ENCODE measurements at regions not wholly inside any gene's neighbourhood (a gene's known extent, or its start where the extent isn't known, plus 50 kb on each side); places are given as distances from the start of the nearest gene placed in this dataset.

DNA sequence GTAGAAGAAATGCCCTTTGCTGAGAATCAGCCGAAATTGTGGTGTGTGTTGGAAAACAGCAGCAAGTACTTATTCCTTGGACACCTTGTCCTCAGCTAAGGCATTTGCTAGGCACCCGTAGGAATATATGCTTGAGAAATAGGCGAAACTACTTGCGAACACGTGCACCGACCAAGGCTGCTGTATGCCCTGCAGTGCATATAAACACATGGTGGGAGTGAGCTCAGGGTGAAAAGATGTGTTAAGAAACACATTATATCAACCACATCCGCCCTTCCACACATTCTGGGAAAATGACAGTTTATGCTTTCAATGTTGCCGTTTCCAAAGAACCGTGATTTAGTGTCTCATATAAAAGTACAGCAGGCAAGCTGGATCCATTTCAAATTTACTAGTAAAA, 199.2 kb downstream of the JCAD start:
- Histone ChIP-seq H3K9me3 (no peaks in the 10 kb centered on the region), H3K27ac (peak overlapping the region; percentile 64 to 66), H3K4me1 (peaks cover 0 to 53% (median 18%) of the 10 kb centered on the region in 4 donors), H3K27me3 (no peaks in the 10 kb centered on the region), H3K36me3 (no peaks in the 10 kb centered on the region), H3K4me3 (no peak overlapping the region)
- no peak for DNase-seq
- intact Hi-C loops (cut with DNase I; ENCODE audit: low total_unique reads), result no loop called here
- TF ChIP-seq, protein P1, sequence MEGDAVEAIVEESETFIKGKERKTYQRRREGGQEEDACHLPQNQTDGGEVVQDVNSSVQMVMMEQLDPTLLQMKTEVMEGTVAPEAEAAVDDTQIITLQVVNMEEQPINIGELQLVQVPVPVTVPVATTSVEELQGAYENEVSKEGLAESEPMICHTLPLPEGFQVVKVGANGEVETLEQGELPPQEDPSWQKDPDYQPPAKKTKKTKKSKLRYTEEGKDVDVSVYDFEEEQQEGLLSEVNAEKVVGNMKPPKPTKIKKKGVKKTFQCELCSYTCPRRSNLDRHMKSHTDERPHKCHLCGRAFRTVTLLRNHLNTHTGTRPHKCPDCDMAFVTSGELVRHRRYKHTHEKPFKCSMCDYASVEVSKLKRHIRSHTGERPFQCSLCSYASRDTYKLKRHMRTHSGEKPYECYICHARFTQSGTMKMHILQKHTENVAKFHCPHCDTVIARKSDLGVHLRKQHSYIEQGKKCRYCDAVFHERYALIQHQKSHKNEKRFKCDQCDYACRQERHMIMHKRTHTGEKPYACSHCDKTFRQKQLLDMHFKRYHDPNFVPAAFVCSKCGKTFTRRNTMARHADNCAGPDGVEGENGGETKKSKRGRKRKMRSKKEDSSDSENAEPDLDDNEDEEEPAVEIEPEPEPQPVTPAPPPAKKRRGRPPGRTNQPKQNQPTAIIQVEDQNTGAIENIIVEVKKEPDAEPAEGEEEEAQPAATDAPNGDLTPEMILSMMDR (IDR thresholded peaks at IDR 0.05), result no peak

GRCh38 chr10:29859521-29860130, 199.8 kb downstream of the JCAD start:
- H3K9me3 ChIP-seq, result no peaks in the 10 kb centered on the region
- no peaks in the 10 kb centered on the region for H3K27me3 ChIP-seq
- no peak overlapping the region for H3K4me3 ChIP-seq
- no peak for DNase-seq
- H3K27ac ChIP-seq, result peak overlapping the region; percentile 64 to 66
- no peaks in the 10 kb centered on the region for H3K36me3 ChIP-seq
- TF ChIP-seq, protein P1 (IDR thresholded peaks at IDR 0.05), result no peak
- intact Hi-C loops (cut with DNase I; ENCODE audit: low total_unique reads), result loop anchor here (10.0 kb wide), 2 partner anchors 125 to 225 kb away; partner anchors contain the start of gene SVIL
- peaks cover 0 to 53% (median 18%) of the 10 kb centered on the region in 4 donors for H3K4me1 ChIP-seq

DNA sequence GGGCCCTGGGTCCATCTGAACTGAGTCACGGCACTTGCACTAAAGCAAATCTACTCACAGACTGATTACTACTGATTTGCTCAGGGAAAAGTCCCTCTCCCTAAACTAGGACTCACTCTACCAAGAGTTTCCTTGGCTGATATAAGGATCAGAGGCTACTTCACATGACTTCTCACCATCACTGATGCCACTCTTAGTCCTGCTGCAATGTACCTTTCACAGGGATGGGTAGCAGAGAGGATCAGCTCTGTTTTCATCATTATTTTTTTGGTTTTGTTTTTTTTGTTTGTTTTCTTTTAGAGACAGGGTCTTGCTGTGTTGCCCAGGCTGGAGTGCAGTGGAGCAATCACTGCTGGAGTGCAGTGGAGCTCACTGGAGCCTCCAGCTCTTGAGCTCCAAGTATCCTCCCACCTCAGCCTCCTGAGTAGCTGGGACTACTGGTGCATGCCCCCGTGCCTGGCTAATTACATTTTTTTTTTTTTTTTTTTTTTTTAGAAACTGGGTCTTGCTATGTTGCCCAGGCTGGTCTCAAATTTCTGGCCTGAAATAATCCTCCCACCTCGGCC, 200.6 kb downstream of the JCAD start:
- H3K27ac ChIP-seq, result peak overlapping the region; percentile 64 to 66
- no peak for DNase-seq
- TF ChIP-seq, protein P1 (IDR thresholded peaks at IDR 0.05), result peak in 1 of 2 experiments; percentile 1
- H3K4me1 ChIP-seq, result peaks cover 0 to 53% (median 18%) of the 10 kb centered on the region in 4 donors
- no peaks in the 10 kb centered on the region for H3K27me3 ChIP-seq
- no peaks in the 10 kb centered on the region for H3K36me3 ChIP-seq
- no peaks in the 10 kb centered on the region for H3K9me3 ChIP-seq
- no peak overlapping the region for H3K4me3 ChIP-seq
- intact Hi-C loops (cut with DNase I; ENCODE audit: low total_unique reads), result loop anchor here (10.0 kb wide), 2 partner anchors 124 to 224 kb away; partner anchors contain the start of gene SVIL

DNA sequence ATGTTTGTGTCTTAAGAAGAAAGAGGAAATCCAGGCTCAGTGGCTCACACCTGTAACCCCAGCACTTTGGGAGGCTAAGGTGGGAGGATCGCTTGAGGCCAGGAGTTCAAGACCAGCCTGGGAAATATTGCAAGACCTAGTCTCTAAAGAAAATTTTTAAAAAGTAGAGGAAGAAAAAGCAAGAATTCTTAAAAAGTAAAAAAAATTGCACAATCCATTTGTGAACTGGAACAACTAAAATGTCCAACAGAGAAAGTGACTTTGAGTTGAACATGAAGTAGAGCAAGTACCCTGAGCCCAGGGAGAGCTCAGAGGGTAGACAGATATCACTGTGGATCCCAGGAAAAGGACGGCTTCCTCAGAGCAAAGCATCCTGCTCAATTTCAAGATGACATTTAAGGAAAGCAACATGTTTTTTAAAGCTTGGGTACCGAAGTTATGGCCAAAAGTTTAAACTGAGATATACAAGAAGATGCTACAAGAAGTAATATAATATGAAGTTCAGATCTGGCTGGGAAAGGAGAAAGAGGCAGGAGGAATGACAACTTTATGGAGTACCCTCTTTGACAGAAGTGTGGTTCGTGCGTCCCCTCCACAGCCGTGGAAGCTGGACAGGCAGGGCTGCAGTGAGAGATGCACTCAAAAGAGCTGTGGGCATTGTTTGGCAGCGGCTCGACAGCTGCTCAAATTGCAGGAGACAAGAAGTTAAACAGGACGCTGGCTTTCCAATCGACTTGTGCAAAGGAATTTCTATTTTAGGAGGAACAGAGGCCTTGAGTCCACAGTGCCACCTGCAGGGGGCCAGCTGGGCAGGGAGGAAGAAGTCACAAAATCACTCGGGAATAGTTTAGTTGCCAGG, 201.3 kb downstream of the JCAD start:
- Histone ChIP-seq H3K4me3 (no peak overlapping the region), H3K27me3 (no peaks in the 10 kb centered on the region), H3K4me1 (peaks cover 0 to 51% (median 18%) of the 10 kb centered on the region in 4 donors), H3K9me3 (no peaks in the 10 kb centered on the region), H3K27ac (peak overlapping the region; percentile 64 to 66), H3K36me3 (no peaks in the 10 kb centered on the region)
- peak; percentile 70 to 90 for DNase-seq
- TF ChIP-seq, protein P1 (IDR thresholded peaks at IDR 0.05), result peak; percentile 74 to 81
- intact Hi-C loops (cut with DNase I; ENCODE audit: low total_unique reads), result loop anchor here (10.0 kb wide), 2 partner anchors 123 to 223 kb away; partner anchors contain the start of gene SVIL

GRCh38 chr10:29856295-29856694, 203.1 kb downstream of the JCAD start:
- intact Hi-C loops (cut with DNase I; ENCODE audit: low total_unique reads), result loop anchor here (10.0 kb wide), 2 partner anchors 121 to 221 kb away; partner anchors contain the start of gene SVIL
- Histone ChIP-seq H3K4me3 (no peak overlapping the region), H3K9me3 (no peaks in the 10 kb centered on the region), H3K27me3 (no peaks in the 10 kb centered on the region), H3K4me1 (peaks cover 0 to 35% (median 18%) of the 10 kb centered on the region in 4 donors), H3K36me3 (no peaks in the 10 kb centered on the region), H3K27ac (no peak overlapping the region)
- DNase-seq, result no peak
- TF ChIP-seq, protein P1 (IDR thresholded peaks at IDR 0.05), result no peak
